ENCODE measurements at regions not wholly inside any gene's neighbourhood (a gene's known extent, or its start where the extent isn't known, plus 50 kb on each side); places are given as distances from the start of the nearest gene placed in this dataset.
A peak's percentile ranks its signal among the peaks of the same experiment; 100 is the strongest.
"Not testable (repeated sequence)": the region's sequence is repeated elsewhere in the genome, so short reads cannot be mapped to it uniquely, and the experiment has no call there.

DNA sequence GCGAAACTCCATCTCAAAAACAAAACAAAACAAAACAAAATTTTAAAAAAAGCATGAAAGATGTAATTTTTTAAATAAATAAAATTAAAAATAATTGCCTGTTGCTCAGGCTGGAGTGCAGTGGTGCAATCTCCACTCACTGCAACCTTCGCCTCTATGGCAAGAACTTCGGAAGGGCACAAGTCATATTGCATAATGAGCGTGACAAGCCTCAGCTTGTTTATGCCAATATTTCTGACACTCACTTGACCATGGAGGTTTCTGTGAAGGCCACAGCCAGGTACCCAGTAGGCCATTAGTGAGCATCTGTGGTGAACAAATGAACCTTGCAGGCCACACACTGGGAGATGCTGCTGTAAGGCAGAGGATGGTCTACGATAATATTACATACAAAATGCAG lies 106.1 kb upstream of the KMT2C start:
- no peak for DNase-seq (ENCODE audit: low read depth)

DNA sequence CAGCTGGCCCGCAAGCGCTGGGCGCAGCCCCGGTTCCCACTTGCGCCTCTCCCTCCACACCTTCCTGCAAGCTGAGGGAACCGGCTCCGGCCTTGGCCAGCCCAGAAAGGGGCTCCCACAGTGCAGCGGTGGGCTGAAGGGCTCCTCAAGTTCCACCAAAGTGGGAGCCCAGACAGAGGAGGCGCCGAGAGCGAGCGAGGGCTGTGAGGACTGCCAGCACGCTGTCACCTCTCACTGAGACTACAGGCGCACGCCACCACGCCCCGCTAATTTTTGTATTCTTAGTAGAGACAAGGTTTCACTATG lies 103.3 kb upstream of the KMT2C start:
- DNase-seq (ENCODE audit: low read depth): not testable (repeated sequence)

DNA sequence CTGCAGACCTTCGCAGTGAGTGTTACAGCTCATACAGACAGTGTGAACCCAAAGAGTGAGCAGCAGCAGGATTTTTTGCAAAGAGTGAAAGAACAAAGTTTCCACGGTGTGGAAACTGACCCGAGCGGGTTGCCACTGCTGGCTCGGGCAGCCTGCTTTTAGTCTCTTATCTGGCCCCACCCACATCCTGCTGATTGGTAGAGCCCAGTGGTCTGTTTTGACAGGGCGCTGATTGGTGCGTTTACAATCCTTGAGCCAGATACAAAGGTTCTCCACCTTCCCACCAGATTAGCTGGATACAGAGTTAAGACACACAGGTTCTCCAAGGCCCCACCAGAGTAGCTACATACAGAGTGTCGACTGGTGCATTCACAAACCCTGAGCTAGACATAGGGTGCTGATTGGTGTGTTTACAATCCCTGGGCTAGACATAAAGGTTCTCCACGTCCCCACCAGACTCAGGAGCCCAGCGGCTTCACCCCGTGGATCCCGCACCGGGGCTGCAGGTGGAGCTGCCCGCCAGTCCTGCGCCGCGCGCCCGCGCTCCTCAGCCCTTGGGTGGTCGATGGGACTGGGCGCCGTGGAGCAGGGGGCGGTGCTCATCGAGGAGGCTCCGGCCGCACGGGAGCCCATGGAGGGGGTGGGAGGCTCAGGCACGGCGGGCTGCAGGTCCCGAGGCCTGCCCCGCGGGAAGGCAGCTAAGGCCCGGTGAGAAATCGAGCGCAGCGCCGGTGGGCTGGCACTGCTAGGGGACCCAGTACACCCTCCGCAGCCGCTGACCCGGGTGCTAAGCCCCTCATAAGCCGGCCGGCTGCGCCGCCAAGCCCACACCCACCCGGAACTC lies 102.8 kb upstream of the KMT2C start:
- not testable (repeated sequence) for DNase-seq (ENCODE audit: low read depth)

DNA sequence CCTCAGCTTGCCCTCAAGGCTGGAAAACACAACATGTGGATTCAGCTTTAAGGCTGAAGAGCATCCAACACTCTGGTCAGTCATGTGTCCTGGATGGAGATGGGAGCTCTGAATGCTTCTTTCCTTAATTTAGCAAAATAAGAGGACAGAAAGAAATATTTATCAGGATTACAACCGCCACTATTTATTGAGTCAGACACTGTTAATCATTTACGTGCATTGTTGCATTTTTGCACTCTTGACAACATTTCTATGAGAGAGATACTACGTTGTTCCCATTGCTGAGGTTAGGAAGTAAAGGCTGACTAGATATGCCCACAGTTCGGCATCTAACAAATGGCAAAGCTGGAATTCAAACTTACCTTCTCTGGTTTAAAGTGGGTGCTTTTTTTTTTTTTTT lies 101.8 kb upstream of the KMT2C start:
- no peak for DNase-seq (ENCODE audit: low read depth)

DNA sequence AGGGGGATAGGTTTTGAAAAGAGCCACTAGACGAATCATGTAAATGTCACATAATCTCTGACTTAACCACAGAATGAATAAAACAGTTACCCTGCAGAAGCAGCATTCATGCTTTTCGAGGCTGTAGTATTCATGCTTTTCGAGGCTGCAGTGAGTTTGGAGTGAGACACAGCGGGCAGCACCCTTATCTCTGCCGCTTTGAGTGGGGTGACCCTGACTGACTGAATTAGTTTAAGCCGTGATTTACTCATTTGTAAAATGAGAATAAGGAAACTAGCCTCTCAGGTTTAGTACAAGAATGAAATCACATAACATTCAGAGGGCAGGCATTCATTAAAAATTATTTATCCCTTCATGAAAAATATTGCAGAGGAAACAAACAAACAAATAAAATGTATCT lies 92.8 kb upstream of the KMT2C start:
- DNase-seq (ENCODE audit: low read depth): no peak

DNA sequence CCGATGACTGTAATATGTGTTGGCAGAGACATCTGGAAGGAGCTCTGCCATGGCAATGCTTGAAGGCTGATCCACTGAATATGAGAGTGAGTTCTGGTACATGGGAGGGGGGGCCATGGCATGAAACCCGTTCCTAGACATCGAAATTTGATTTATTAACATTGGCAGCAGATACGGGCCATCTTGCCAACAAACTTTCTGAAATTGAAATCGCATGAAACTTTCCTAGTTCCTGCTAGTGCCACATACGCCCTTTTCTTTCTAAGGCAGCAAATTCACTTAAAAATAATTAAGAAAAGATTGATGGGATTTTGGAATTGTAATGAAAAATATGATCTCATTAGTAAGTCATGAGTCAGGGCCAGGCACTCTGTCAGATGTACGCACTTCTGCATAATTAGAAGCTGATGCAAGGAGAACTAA lies 91.8 kb upstream of the KMT2C start:
- no peak for DNase-seq (ENCODE audit: low read depth)

DNA sequence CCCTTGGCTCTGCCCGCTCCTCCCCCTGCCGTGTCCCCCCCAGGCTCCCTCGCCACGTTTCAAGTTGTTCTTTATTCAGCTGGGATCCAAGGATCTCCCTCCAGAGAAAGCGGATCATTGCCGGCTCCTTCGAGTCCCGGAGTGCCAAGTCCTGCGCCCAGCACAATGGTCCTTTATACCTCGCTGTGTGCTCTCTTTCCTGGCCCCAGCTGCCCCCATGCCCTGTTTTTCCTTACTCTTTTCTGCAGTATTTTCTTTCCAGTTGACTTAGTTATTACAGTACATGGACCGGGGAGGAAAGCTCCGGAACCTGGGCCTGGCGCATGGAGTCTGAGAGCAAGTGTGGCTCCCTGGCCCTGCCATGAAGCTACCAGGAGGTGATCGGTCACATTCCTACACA lies 88.1 kb upstream of the KMT2C start:
- DNase-seq (ENCODE audit: low read depth): no peak

DNA sequence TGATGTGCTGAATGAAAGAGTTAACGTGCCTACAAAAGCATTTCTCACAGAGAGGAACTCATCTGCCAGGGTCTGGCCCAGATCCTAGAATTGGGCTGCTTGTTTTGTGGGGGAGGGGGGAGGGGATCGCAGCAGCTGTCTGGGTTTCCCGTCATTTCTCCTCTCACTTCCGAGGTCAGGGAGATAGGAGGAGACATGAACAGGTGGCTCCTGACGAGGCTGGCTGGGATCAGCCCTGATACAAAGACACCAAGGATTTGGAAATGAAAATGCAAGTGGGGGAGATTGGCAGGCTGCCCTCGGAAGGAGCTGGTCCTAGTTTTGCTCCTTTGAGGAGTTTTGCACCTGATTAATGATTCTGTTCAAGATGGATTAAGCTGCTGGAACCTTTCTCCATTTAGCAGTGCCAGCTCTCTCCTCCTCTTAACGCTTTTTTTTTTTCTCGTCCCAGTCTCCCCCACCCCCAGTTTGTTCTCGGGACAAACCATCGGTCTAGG lies 86.8 kb upstream of the KMT2C start:
- peak; percentile 25 for DNase-seq (ENCODE audit: low read depth)

DNA sequence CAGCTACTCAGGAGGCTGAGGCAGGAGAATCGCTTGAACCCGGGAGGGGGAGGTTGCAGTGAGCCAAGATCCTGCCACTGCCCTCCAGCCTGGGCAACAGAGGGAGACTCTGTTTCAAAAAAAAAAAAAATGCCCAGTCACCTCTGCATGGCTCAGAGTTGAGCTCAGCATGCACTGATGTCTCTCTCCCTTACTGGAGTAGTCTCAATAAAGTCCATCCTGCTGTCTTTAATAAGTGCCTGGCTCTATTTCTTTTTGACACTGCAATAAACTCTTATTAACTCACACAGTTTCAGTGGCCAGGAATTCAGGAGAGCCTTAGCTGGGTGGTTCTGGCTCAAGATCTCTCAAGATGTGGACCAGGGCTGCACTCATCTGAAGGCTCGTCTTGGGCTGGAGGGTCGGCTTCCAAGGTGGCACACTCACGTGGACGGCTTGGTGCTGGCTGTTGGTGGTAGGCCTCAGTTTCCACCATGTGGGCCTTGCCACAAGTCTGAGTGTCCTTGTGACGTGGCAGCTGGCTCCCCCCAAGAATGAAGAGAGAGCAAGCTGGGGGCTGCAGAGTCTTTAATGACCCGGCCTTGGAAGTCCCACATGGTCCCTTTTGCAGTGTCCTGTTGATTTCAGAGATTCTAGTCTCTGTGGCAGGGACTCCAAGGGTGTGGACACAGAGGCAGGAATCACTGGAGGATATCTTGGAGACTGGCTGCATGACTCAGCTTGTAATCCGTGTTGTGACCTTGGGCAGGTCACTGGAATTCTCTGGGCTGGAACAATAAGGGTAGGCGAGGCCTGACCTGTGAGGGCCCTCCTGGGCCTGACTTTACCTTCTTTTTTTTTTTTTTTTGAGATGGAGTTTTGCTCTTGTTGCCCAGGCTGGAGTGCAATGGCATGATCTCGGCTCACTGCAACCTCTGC lies 85.9 kb upstream of the KMT2C start:
- no peak for DNase-seq (ENCODE audit: low read depth)

DNA sequence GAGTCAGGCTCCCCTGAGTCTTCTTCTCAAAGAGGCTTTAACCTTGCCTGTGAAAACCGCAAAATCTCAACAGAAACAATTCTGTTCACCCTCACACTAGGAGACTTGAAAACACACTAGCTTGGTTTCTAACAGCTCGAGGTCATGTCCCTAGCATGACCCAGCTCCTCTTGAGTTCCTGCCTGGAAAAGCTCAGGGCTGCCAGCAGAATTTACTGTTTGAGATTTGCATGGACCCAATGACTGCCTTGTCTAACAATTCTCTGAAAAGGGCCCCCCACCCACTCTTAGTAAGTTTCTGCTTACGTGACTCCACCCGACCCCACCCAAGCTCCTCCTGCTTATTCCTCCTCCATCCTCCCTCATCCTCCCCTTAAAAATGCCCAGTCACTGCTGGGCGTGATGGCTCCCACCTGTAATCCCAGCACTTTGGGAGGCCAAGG lies 85.1 kb upstream of the KMT2C start:
- DNase-seq (ENCODE audit: low read depth): no peak

DNA sequence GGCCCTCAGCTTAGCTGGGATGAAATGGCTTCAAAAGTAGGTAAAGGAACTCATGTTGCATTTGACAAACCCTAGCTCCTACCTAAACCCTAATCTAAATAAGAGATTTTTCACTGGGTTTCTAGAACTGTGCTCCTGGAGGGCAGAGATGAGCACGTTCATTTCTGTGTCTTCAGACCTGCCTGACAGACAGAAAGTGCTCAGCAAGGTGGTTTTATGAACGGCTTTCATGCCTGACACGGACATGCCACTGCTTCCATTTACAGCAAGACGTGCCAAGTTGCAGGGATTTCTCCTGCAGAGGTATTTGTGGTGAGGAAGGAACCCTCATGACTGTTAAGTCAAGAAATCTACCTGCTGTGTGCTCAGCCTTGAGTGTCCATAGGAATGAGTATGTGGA lies 83.5 kb upstream of the KMT2C start:
- DNase-seq (ENCODE audit: low read depth): no peak

DNA sequence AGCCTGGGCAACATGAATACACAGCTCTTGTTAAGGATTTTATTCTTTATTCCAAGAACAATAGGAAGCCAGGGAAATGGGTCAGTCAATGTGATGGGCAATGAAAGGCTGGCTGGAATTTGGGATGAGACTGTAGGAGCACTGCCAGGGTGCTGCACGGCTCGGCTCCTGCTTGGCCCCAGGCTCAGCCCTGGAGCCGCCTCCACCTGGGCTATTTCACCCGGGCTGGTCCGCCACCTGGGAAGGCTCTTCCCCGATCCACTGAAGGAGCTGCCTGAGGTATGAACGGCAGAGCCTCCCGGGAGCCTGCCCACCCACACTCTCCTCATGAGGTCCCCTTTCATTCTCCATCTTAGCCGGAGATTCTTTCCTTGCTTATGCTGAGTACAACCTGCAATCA lies 80.4 kb upstream of the KMT2C start:
- DNase-seq (ENCODE audit: low read depth): no peak

DNA sequence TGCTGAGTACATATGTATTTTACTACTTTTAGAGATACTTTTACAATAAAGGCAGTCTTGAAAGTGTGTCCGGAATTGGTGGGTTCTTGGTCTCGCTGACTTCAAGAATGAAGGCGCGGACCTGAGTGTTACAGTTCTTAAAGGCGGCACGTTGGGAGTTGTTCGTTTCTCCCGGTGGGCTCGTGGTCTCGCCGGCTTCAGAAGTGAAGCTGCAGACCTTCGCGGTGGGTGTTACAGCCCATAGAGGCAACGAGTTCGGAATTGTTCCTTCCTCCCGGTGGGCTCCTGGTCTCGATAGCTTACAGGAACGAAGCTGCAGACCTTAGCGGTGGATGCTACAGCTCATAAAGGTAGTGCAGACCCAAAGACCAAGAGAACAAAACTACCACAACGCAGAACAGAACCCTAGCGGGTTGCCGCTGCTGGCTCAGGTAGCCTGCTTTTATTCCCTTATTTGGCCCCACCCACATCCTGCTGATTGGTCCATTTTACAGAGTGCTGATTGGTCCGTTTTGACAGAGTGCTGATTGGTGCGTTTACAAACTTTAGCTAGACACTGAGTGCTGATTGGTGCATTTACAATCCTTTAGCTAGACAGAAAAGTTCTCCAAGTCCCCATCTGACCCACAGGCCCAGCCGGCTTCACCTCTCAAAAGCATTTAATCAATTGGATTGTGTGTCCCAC lies 79.6 kb upstream of the KMT2C start:
- not testable (repeated sequence) for DNase-seq (ENCODE audit: low read depth)

DNA sequence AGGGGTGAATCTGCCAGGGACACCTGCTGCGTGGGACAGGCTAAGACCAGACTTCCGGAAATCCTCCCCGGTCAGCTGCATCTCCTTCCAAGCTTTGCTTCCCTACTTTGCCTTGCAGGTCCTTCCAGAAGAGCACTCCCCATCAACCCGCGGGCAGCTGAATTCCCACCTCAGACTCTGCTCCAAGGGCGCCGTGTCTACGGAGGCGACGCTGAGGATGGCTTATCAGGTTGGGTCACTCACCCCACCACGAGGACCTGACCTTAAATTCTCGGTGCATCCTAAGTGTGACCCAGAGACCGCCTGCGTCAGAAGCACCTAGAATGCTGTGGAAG lies 78.9 kb upstream of the KMT2C start:
- no peak for DNase-seq (ENCODE audit: low read depth)

DNA sequence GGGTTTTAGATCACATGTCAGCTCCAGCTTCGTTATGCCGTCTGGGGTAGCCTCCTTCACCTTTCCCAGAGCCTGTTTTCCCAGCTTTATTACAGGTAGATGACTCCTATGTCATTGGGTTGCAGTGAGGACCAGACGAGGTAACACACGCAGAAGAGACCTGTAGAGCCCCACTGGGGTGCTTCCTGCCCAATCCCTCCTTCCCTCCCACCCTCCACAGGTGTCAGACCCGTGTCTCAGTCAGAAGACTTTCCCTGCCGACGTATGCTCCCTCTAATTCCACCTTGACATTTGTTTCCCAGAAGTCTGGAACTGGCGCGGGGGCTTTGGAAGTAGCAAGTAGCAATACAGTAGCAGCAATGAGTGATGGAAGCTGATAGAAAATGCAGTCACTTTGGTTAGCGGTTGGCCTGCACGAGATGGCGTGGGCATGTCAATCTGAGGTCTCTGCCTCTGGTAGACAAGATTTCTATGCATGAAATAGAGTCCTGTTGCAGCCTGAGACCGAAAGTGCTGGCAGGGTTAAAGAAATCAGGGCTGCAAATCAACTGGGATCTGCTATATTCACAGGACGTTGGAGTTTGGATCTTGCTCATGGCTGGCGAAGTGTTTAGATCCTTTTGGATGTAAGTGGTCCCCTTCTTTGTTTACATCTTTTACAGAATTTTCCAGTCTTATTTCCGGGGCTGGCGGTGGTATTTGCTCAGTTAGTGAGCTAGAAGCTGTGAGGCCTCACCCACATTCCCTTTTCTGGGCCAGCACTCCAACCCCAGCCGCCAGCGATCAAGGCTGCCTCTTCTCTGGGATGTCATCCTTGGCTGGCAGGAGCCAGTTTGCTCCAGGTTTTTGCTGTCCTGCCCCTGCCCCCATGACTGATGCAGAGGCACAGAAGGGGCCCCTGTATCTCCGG lies 78.3 kb upstream of the KMT2C start:
- no peak for DNase-seq (ENCODE audit: low read depth)

DNA sequence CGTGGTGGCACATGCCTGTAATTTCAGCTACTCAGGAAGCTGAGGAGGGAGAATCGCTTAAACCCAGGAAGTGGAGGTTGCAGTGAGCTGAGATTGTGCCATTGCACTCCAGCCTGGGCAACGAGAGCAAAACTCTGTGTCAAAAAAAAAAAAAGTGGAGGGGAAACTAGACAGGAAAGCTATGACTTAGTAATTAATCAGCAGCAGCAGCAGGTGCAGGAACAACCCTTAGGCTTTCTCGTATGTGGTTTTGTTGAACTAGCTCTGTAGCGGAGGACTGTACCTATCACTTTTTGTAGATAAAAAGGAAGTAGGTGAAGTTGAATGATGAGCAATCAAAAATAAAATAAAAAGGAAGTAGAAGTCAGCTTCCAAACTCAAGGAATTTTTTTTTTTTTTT lies 76.9 kb upstream of the KMT2C start:
- DNase-seq (ENCODE audit: low read depth): no peak

DNA sequence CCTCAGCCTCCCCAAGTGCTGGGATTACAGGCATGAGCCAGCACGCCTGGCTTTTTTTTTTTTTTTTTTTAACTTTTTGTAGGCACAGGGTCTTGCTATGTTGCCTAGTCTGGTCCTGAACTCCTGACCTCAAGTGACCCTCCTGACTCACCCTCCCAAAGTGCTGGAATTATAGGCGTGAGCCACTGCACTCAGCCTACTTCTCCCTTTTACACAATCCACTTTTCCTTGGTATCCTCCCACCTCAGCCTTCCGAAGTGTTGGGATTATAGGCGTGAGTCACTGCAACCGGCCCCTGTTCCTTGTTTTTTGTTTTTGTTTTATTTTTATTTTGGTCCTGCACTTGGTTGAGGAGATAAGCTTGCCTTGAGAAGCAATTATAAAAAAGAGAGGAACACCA lies 75.9 kb upstream of the KMT2C start:
- no peak for DNase-seq (ENCODE audit: low read depth)

DNA sequence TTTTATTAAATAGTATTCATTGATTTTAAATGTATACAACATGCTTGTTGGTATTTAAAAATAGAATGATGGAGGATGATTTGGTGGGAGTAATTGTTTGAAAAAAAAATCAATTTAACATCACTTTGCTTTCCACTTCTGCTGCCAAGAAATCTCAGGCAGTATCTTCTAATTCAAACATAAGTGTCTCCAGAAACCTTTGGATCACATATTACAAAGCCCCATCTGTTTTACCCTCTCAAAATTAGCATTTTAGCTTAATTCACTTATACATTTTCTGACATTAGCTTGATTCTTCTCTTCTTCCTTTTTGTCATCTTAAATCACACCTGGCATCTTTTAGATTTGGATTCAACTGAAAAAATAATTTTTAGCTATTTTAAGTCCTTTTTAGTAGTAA lies 72.9 kb upstream of the KMT2C start:
- no peak for DNase-seq (ENCODE audit: low read depth)

DNA sequence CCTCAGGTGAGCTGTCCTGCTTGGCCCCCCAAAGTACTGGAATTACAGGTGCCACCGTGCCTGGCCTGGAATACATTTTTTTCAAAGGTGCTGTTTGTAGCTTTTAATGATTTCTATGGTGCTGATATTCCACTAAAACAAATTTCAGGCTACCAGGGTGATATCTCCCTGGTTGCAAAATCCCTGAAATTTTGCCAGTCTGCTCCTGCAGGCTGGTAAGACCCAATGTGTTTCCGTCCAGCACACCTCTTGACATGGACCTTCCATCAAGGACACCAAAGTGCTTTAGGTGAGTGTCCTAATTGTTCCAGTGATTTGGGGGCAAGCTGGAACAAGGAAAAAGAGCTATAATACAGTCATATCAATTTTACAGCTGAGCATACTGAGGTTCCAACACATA lies 69.8 kb upstream of the KMT2C start:
- no peak for DNase-seq (ENCODE audit: low read depth)

DNA sequence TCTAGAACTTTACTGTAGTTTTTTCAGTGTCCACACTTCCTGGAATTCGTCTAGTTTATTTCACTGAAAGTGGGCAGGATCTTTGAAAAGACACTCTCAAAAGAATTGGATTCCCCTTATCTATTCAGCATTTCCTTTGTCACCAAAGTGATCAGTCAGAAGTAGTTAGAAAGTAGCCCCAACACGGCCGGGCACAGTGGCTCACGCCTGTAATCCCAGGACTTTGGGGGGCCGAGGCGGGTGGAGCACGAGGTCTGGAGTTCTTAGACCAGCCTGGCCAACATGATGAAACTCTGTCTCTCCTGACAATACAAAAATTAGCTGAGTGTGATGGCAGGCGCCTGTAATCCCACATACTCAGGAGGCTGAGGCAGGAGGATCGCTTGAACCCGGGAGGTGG lies 69.0 kb upstream of the KMT2C start:
- no peak for DNase-seq (ENCODE audit: low read depth)

DNA sequence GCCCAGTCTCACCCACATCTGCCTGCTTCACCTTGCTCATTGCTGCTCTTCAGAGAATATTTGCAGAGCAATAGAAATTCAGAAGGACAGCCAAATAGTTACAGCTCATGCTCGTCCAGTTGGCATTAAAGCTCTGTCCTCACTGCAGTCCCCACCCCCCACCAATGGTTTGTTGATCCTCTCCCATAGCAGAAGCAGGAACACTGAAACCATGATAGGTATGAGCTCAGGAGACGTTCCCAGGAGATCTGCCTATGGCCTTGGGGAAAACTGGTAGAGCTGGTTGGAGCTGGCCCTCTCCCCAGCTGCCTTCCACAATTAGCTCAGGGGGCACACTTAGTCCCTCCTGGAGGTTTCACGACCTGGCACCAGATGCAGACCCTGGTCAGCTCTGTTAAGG lies 68.6 kb upstream of the KMT2C start:
- no peak for DNase-seq (ENCODE audit: low read depth)

Measured in iris pigment epithelial cell (primary cell).